HG03103 (cell line): ENCODE measurements at regions not wholly inside any gene's neighbourhood (a gene's known extent, or its start where the extent isn't known, plus 50 kb on each side); places are given as distances from the start of the nearest gene placed in this dataset.

Source experiments
- ATAC-seq: cut with Tn5 transposase; IDR thresholded peaks from one replicate; pipeline ENCODE4 v1.9.1; 2021; ENCODE audit warnings: low read depth; ENCODE audit not compliant: unreplicated experiment

GRCh38 chr2:120424274-120424796 lies 78.4 kb downstream of the INHBB start:
- no peak for ATAC-seq

GRCh38 chr2:120425014-120425413 lies 79.1 kb downstream of the INHBB start:
- no peak for ATAC-seq

GRCh38 chr2:120428748-120429147 lies 82.8 kb downstream of the INHBB start:
- no peak for ATAC-seq

GRCh38 chr2:120429586-120430500 lies 83.9 kb downstream of the INHBB start:
- ATAC-seq = no peak

GRCh38 chr2:120430501-120430830 lies 84.5 kb downstream of the INHBB start:
- no peak for ATAC-seq

- ATAC-seq = no peak
Measured at GRCh38 chr2:120430957-120431356, 85.0 kb downstream of the INHBB start.

GRCh38 chr2:120431386-120432292 lies 85.7 kb downstream of the INHBB start:
- ATAC-seq = no peak

GRCh38 chr2:120432293-120432975 lies 86.5 kb downstream of the INHBB start:
- ATAC-seq = no peak

- no peak for ATAC-seq
Measured at GRCh38 chr2:120432976-120433815, 87.3 kb downstream of the INHBB start.

- no peak for ATAC-seq
Measured at GRCh38 chr2:120433816-120434290, 87.9 kb downstream of the INHBB start.

GRCh38 chr2:120434492-120435308 lies 88.8 kb downstream of the INHBB start:
- ATAC-seq = no peak

- no peak for ATAC-seq
Measured at GRCh38 chr2:120435671-120436459, 89.9 kb downstream of the INHBB start.

- ATAC-seq = no peak
Measured at GRCh38 chr2:120436460-120436739, 90.5 kb downstream of the INHBB start.

GRCh38 chr2:120436885-120437603 lies 91.1 kb downstream of the INHBB start:
- ATAC-seq = no peak

- ATAC-seq = no peak
Measured at GRCh38 chr2:120437604-120438000, 91.7 kb downstream of the INHBB start.

GRCh38 chr2:120438301-120439066 lies 92.5 kb downstream of the INHBB start:
- no peak for ATAC-seq

- no peak for ATAC-seq
Measured at GRCh38 chr2:120439067-120439368, 93.1 kb downstream of the INHBB start.
